H9 (cell line): ENCODE measurements at regions not wholly inside any gene's neighbourhood (a gene's known extent, or its start where the extent isn't known, plus 50 kb on each side); places are given as distances from the start of the nearest gene placed in this dataset.

ENCODE experiments used
- DNase-seq: peaks from one replicate; pipeline ENCODE4 v3.0.0-alpha.2; 2017
- H2AFZ ChIP-seq: one replicate; pipeline ENCODE4 v1.6.1; 2013; ENCODE audit warnings: mild to moderate bottlenecking, low read length, control low read depth, moderate library complexity
- H2AK5ac ChIP-seq: 2 replicates; pipeline ENCODE4 v1.6.1; 2013; ENCODE audit warnings: low read length, control low read depth, mixed read lengths; ENCODE audit not compliant: insufficient read length
- H2BK120ac ChIP-seq: one replicate; pipeline ENCODE4 v1.6.1; 2013; ENCODE audit warnings: low read depth, mild to moderate bottlenecking, low read length, control low read depth, inconsistent platforms; ENCODE audit not compliant: poor library complexity, severe bottlenecking
- H2BK12ac ChIP-seq: 2 replicates; pipeline ENCODE4 v1.6.1; 2013; ENCODE audit warnings: low read length, control low read depth, mixed read lengths, low read depth; ENCODE audit not compliant: insufficient read length
- H2BK15ac ChIP-seq: 2 replicates; pipeline ENCODE4 v1.6.1; 2013; ENCODE audit warnings: low read depth, low read length, control low read depth
- H2BK20ac ChIP-seq: one replicate; pipeline ENCODE4 v1.6.1; 2013; ENCODE audit warnings: low read depth, mild to moderate bottlenecking, low read length, control low read depth, inconsistent platforms; ENCODE audit not compliant: poor library complexity, severe bottlenecking
- H2BK5ac ChIP-seq: 2 replicates; pipeline ENCODE4 v1.6.1; 2013; ENCODE audit warnings: low read length, control low read depth, mixed read lengths; ENCODE audit not compliant: insufficient read length
- H3K14ac ChIP-seq: 2 replicates; pipeline ENCODE4 v1.6.1; 2013; ENCODE audit warnings: low read length, control low read depth; ENCODE audit not compliant: insufficient read depth
- H3K18ac ChIP-seq: 2 replicates; pipeline ENCODE4 v1.6.1; 2013; ENCODE audit warnings: low read depth, mild to moderate bottlenecking, mixed read lengths, low read length, control low read depth; ENCODE audit not compliant: insufficient read length
- H3K23ac ChIP-seq: 2 replicates; pipeline ENCODE4 v1.6.1; 2013; ENCODE audit warnings: low read length, control low read depth, mixed read lengths, low read depth; ENCODE audit not compliant: insufficient read length
- H3K23me2 ChIP-seq: 2 replicates; pipeline ENCODE4 v1.6.1; 2013; ENCODE audit warnings: low read depth, mild to moderate bottlenecking, mixed read lengths, low read length, control low read depth; ENCODE audit not compliant: insufficient read length, poor library complexity, severe bottlenecking
- H3K27ac ChIP-seq: 2 replicates; pipeline ENCODE4 v1.5.1; 2013; ENCODE audit warnings: low read length, control low read depth, mixed read lengths, low read depth; ENCODE audit not compliant: insufficient read length
- H3K27me3 ChIP-seq: 2 replicates; pipeline ENCODE4 v1.6.1; 2013; ENCODE audit warnings: low read length, control low read depth, inconsistent platforms; ENCODE audit not compliant: insufficient read depth
- H3K4ac ChIP-seq: 2 replicates; pipeline ENCODE4 v1.6.1; 2013; ENCODE audit warnings: low read depth, mild to moderate bottlenecking, control low read depth, inconsistent platforms, low read length, moderate library complexity
- H3K4me1 ChIP-seq: 2 replicates; pipeline ENCODE4 v1.6.1; 2013; ENCODE audit warnings: low read length, control low read depth, inconsistent platforms; ENCODE audit not compliant: insufficient read depth
- H3K4me2 ChIP-seq: 2 replicates; pipeline ENCODE4 v1.6.1; 2013; ENCODE audit warnings: low read length, control low read depth, mixed read lengths; ENCODE audit not compliant: insufficient read length, insufficient read depth
- H3K56ac ChIP-seq: 2 replicates; pipeline ENCODE4 v1.6.1; 2013; ENCODE audit warnings: low read depth, mild to moderate bottlenecking, mixed read lengths, low read length, control low read depth; ENCODE audit not compliant: insufficient read length
- H3K79me1 ChIP-seq: 2 replicates; pipeline ENCODE4 v1.6.1; 2013; ENCODE audit warnings: low read depth, mild to moderate bottlenecking, moderate library complexity, low read length, control low read depth, inconsistent platforms; ENCODE audit not compliant: insufficient read depth, poor library complexity, severe bottlenecking
- H3K79me2 ChIP-seq: 2 replicates; pipeline ENCODE4 v1.6.1; 2013; ENCODE audit warnings: low read length, control low read depth, inconsistent platforms; ENCODE audit not compliant: insufficient read depth
- H3K9ac ChIP-seq: 2 replicates; pipeline ENCODE4 v1.6.1; 2013; ENCODE audit warnings: low read length, control low read depth, mixed read lengths; ENCODE audit not compliant: insufficient read length; ENCODE audit errors: extremely low read depth
- H3K9me3 ChIP-seq: one replicate; pipeline ENCODE4 v1.6.1; 2013; ENCODE audit warnings: low read depth, low read length, inconsistent platforms; ENCODE audit not compliant: control insufficient read depth
- H3T11ph ChIP-seq: one replicate; pipeline ENCODE4 v1.6.1; 2013; ENCODE audit warnings: mild to moderate bottlenecking, low read length, control low read depth, inconsistent platforms
- H4K20me1 ChIP-seq: one replicate; pipeline ENCODE4 v1.6.1; 2013; ENCODE audit not compliant: control insufficient read depth, insufficient read length, insufficient read depth
- H4K5ac ChIP-seq: 2 replicates; pipeline ENCODE4 v1.6.1; 2013; ENCODE audit warnings: low read depth, mild to moderate bottlenecking, mixed read lengths, low read length, control low read depth; ENCODE audit not compliant: insufficient read length
- H4K8ac ChIP-seq: replicated peaks from 2 replicates; pipeline ENCODE4 v1.6.1; 2013; ENCODE audit warnings: low read length, control low read depth, mixed read lengths, low read depth; ENCODE audit not compliant: insufficient read length
- H4K91ac ChIP-seq: 2 replicates; pipeline ENCODE4 v1.6.1; 2013; ENCODE audit warnings: low read depth, mild to moderate bottlenecking, moderate library complexity, mixed read lengths, low read length, control low read depth; ENCODE audit not compliant: insufficient read length
- H3K27ac Mint-ChIP-seq, 3 experiments: 2 replicates in 2 of 3; 3 replicates in 1 of 3; pipeline ENCODE4 v1.8.0; 2020 to 2021; ENCODE audit warnings: mixed read lengths in 3 of 3, mild to moderate bottlenecking in 1 of 3, moderate library complexity in 1 of 3
- H3K27me3 Mint-ChIP-seq: 2 replicates; pipeline ENCODE4 v1.8.0; 2021; ENCODE audit warnings: low read depth, mild to moderate bottlenecking, moderate library complexity, mixed read lengths
- H3K36me3 Mint-ChIP-seq, 3 experiments: 2 replicates in 2 of 3; 3 replicates in 1 of 3; pipeline ENCODE4 v1.8.0; 2020 to 2021; ENCODE audit warnings: low read depth in 3 of 3, mixed read lengths in 3 of 3; ENCODE audit not compliant: insufficient read depth in 1 of 3
- H3K4me1 Mint-ChIP-seq, 2 experiments: 2 replicates each; pipeline ENCODE4 v1.8.0; 2020; ENCODE audit warnings: mixed read lengths in 2 of 2
- H3K4me3 Mint-ChIP-seq, 2 experiments: 2 replicates in 1 of 2; 3 replicates in 1 of 2; pipeline ENCODE4 v1.8.0; 2020 to 2021; ENCODE audit warnings: mild to moderate bottlenecking in 2 of 2, mixed read lengths in 2 of 2, moderate library complexity in 1 of 2
- H3K9me3 Mint-ChIP-seq, 2 experiments: 2 replicates in 1 of 2; 3 replicates in 1 of 2; pipeline ENCODE4 v1.8.0; 2020; ENCODE audit warnings: mild to moderate bottlenecking in 2 of 2, mixed read lengths in 2 of 2, moderate library complexity in 1 of 2
- CTCF ChIP-seq: fragments of 200-600 bp; sonication (generic); conservative IDR thresholded peaks from 3 replicates; pipeline ENCODE4 v1.8.0; 2021; ENCODE audit warnings: antibody characterized with exemption, mild to moderate bottlenecking

- Histone ChIP-seq H2AFZ (no peak overlapping the region), H3K4ac (no peak overlapping the region), H2BK20ac (no peak overlapping the region), H3K23me2 (no peaks in the 10 kb centered on the region), H3K79me2 (no peaks in the 10 kb centered on the region), H3T11ph (no peak overlapping the region), H2BK12ac (no peak overlapping the region), H2BK5ac (no peak overlapping the region), H4K20me1 (no peaks in the 10 kb centered on the region), H3K79me1 (no peaks in the 10 kb centered on the region), H3K9ac (no peak overlapping the region), H2AK5ac (no peak overlapping the region), H4K8ac (no peak overlapping the region), H3K23ac (no peak overlapping the region), H2BK15ac (no peak overlapping the region), H3K18ac (no peak overlapping the region), H3K27ac (no peak overlapping the region), H3K4me1 (no peaks in the 10 kb centered on the region), H3K56ac (no peak overlapping the region), H2BK120ac (no peak overlapping the region), H3K4me2 (no peak overlapping the region), H3K9me3 (no peaks in the 10 kb centered on the region), H3K14ac (no peak overlapping the region), H4K5ac (no peak overlapping the region), H3K27me3 (no peaks in the 10 kb centered on the region), H4K91ac (no peak overlapping the region)
- no peak for DNase-seq
- TF ChIP-seq CTCF: no peak
- Mint-ChIP-seq H3K36me3 (no peaks in the 10 kb centered on the region; a peak in 1 of 7 replicates), H3K4me1 (peaks cover 0 to 3% of the 10 kb centered on the region in 2 experiments; a peak in 1 of 4 replicates), H3K27ac (no peak overlapping the region), H3K9me3 (no peaks in the 10 kb centered on the region; a peak in 1 of 5 replicates), H3K27me3 (no peaks in the 10 kb centered on the region), H3K4me3 (no peak overlapping the region)
Measured at GRCh38 chr3:6567241-6567640, 293.7 kb upstream of the GRM7 start.
